Glutamatergic neuron (in vitro differentiated cells): ENCODE measurements at regions not wholly inside any gene's neighbourhood (a gene's known extent, or its start where the extent isn't known, plus 50 kb on each side); places are given as distances from the start of the nearest gene placed in this dataset.

Experiments
- DNase-seq: peaks from one replicate; pipeline ENCODE4 v3.0.0; 2022
- H3K27ac Mint-ChIP-seq: one replicate; pipeline ENCODE4 v1.8.0; 2020; ENCODE audit warnings: mild to moderate bottlenecking, mixed read lengths, inconsistent platforms; ENCODE audit not compliant: unreplicated experiment
- H3K27me3 Mint-ChIP-seq: one replicate; pipeline ENCODE4 v1.8.0; 2020; ENCODE audit warnings: mild to moderate bottlenecking, moderate library complexity, mixed read lengths, inconsistent platforms; ENCODE audit not compliant: unreplicated experiment
- H3K36me3 Mint-ChIP-seq: one replicate; pipeline ENCODE4 v1.8.0; 2020; ENCODE audit warnings: mild to moderate bottlenecking, mixed read lengths, inconsistent platforms; ENCODE audit not compliant: unreplicated experiment
- H3K4me1 Mint-ChIP-seq: one replicate; pipeline ENCODE4 v1.8.0; 2020; ENCODE audit warnings: mild to moderate bottlenecking, low read depth, mixed read lengths, inconsistent platforms; ENCODE audit not compliant: unreplicated experiment
- H3K4me3 Mint-ChIP-seq: one replicate; pipeline ENCODE4 v1.8.0; 2020; ENCODE audit warnings: mild to moderate bottlenecking, mixed read lengths, inconsistent platforms; ENCODE audit not compliant: unreplicated experiment
- H3K9me3 Mint-ChIP-seq: one replicate; pipeline ENCODE4 v1.8.0; 2020; ENCODE audit warnings: mild to moderate bottlenecking, moderate library complexity, mixed read lengths, inconsistent platforms; ENCODE audit not compliant: unreplicated experiment
- TF ChIP-seq, protein P1 (sequence below): fragments of 200-600 bp; sonication (generic); IDR thresholded peaks from one replicate; pipeline ENCODE4 v1.5.0; 2021; ENCODE audit not compliant: partially characterized antibody, unreplicated experiment

DNA sequence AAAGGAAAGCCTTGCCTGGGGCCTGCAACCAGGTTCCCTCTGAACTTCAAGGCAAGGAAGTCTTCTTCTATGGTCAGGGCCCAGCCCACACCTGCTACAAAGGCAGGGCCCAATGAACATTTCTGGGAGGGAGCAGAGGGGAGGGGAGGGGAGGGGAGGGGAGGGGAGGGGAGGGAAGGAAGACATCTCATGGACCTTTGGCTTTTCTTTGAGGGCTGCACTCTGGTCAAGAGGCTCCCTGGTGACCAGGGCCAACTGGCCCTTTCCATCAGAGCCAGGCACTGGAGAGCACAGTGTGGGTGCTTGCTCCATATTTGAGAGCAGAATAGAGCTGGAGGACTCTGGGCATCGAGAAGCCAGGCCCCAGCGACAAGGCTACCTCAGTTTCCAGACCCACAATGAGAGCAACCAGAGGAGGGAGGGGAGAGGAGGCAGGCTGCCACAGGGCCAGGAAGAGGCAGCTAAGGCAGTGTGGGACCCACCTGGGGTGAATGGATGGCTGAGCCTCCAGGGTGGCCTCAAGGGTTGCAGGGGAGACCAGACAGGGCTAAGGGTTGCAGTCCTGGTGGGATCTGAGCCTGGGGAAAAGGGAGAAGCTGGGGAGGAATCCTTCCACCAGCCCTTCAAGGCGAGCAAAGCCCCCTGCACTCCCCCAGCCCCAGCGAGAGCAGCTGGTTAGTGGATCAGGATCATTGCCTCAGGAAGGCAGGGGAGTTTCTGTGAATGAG, 84.8 kb downstream of the MRPL14 start:
- TF ChIP-seq, protein P1, sequence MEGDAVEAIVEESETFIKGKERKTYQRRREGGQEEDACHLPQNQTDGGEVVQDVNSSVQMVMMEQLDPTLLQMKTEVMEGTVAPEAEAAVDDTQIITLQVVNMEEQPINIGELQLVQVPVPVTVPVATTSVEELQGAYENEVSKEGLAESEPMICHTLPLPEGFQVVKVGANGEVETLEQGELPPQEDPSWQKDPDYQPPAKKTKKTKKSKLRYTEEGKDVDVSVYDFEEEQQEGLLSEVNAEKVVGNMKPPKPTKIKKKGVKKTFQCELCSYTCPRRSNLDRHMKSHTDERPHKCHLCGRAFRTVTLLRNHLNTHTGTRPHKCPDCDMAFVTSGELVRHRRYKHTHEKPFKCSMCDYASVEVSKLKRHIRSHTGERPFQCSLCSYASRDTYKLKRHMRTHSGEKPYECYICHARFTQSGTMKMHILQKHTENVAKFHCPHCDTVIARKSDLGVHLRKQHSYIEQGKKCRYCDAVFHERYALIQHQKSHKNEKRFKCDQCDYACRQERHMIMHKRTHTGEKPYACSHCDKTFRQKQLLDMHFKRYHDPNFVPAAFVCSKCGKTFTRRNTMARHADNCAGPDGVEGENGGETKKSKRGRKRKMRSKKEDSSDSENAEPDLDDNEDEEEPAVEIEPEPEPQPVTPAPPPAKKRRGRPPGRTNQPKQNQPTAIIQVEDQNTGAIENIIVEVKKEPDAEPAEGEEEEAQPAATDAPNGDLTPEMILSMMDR = no peak
- Mint-ChIP-seq H3K27me3 (peaks cover 4% of the 10 kb centered on the region), H3K9me3 (peaks cover 5% of the 10 kb centered on the region), H3K4me3 (no peak overlapping the region), H3K36me3 (no peaks in the 10 kb centered on the region), H3K27ac (no peak overlapping the region), H3K4me1 (no peaks in the 10 kb centered on the region)
- DNase-seq = no peak

DNA sequence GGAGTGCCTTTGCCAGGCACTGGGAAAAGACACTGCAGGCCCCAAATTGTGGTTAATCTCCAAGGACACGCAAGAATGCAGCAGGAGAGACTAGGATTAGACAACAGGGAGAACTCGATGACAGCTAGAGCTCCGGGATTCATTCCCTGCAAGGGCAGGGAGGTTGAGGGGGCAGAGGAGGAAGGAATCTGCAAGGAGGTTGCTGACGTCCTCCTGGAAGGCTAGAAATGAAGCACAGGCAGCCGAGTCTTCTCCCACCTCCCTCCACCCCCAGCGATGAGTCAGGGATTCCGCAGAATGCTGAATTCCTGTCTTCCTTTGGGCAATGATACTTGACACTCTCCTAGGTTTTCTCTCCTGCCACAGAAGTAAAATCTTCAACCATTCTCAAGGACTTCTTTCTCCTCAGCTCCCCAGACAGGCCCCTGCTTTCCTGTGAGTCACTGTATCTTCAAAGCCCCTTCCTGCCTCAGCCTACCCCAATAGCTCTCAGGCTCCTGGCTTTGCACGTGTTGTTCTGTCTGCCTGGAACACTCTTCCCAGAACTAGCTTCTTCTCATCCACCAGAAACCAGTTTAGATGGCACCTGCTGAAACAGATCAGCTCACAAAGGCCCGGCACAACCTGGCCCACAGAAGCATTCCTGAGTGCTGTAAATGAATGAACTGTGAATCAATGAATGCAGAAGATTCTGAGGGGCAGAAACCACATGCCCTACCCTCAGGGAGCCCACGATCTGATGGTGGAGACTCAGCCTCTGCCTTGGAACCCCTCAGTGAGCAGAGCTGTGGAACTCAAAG, 85.6 kb downstream of the MRPL14 start:
- H3K27ac Mint-ChIP-seq = no peak overlapping the region
- no peak overlapping the region for H3K4me3 Mint-ChIP-seq
- H3K36me3 Mint-ChIP-seq = no peaks in the 10 kb centered on the region
- no peaks in the 10 kb centered on the region for H3K4me1 Mint-ChIP-seq
- DNase-seq = no peak
- peaks cover 5% of the 10 kb centered on the region for H3K9me3 Mint-ChIP-seq
- peaks cover 4% of the 10 kb centered on the region for H3K27me3 Mint-ChIP-seq
- TF ChIP-seq, protein P1 = no peak

DNA sequence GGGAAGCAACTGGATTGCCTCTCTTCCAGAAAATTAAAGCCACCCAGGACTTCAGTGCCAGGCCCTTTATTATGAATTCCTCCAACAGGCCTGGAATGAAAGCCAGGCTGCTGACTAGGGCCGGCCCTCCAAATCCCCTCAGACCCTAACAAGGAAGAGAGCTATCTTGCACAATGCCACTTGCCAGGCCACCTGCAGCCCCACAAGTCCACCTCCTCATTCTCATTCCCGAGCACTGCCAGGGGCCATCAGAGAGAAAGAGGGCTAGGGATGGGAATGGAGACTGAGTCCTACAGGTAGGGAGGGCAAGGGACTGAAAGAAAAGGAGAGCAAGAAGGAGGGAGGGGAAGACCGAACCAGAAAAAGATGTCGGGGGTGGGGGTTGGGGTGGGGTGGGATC, 86.5 kb downstream of the MRPL14 start:
- Mint-ChIP-seq H3K27me3 (peaks cover 4% of the 10 kb centered on the region), H3K36me3 (no peaks in the 10 kb centered on the region), H3K27ac (no peak overlapping the region), H3K9me3 (peaks cover 5% of the 10 kb centered on the region), H3K4me1 (no peaks in the 10 kb centered on the region), H3K4me3 (no peak overlapping the region)
- TF ChIP-seq, protein P1 = no peak
- DNase-seq = no peak

DNA sequence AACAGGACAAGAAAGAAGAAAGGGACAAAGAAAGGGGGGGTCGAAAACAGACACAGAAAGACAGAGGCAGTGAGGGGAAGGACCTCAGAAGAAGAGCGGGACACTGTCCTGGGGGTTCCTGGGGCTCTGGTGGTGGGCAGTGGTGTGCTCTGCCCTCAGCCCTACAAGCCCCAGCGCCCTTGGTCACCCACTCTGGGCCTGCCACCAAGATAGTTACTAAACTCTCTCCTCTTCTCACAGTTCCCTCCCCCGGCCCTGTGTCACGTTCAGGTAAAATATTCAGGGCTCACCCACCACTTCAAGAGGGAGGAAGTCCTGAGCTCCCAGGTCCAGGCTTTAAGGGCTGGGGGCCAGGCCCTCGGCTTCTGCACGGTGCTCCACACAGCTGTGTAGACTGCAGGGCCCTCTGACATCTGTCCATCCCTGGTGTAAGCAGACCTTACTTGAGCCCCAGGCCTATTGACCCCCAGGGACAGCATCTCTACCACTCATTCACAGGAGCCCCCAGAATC, 87.4 kb downstream of the MRPL14 start:
- Mint-ChIP-seq H3K4me1 (no peaks in the 10 kb centered on the region), H3K36me3 (no peaks in the 10 kb centered on the region), H3K4me3 (no peak overlapping the region), H3K27ac (no peak overlapping the region), H3K27me3 (peaks cover 4% of the 10 kb centered on the region), H3K9me3 (peaks cover 5% of the 10 kb centered on the region)
- DNase-seq = peak; percentile 13
- TF ChIP-seq, protein P1 = no peak
